Femur (tissue), 1 donor: ENCODE measurements at regions not wholly inside any gene's neighbourhood (a gene's known extent, or its start where the extent isn't known, plus 50 kb on each side); places are given as distances from the start of the nearest gene placed in this dataset.
A peak's percentile ranks its signal among the peaks of the same experiment; 100 is the strongest.
"Not testable (repeated sequence)": the region's sequence is repeated elsewhere in the genome, so short reads cannot be mapped to it uniquely, and the experiment has no call there.

Source experiments
- DNase-seq: peaks from one replicate; pipeline ENCODE4 v3.0.0-alpha.2; 2017

DNA sequence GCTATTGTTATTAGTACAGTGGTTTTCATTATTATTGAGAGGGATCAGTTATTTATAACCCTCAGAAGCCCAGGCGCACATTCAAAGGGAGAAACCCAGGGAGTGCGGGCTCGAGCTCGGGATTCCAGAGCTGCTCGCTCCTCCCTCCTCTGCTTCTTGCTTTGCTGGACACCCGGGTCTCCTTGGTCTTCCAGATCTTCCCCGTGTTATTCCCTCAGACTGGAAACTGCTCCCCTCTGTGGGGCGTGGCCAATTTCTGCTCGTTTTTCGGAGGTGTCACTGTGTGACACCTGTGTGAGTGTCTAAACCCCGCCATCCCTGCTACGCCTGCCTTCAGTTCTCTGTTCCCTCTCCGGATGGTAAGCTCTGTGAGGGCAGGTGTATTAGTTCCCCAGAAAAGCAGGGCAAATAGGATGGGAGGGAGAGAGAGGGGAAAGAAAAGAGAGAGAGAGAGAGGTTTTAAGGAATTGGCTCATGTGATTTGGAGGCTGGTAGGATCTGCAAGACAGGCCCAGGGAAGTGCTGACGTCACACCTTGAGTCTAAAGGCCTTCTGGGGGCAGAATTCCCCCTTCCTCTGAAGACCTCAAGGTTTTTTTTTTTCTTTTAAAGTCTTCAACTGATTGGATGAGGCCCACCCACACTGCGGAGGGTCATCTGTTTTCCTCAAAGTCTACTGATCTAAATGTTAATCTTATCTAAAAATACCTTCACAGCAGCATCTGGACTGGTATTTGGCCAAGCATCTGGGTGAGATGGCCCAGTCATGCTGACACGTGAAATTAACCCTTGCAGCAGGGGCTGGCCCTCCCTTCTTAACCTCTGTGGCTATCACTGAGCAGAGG lies 457.3 kb upstream of the ID2 start:
- no peak for DNase-seq

DNA sequence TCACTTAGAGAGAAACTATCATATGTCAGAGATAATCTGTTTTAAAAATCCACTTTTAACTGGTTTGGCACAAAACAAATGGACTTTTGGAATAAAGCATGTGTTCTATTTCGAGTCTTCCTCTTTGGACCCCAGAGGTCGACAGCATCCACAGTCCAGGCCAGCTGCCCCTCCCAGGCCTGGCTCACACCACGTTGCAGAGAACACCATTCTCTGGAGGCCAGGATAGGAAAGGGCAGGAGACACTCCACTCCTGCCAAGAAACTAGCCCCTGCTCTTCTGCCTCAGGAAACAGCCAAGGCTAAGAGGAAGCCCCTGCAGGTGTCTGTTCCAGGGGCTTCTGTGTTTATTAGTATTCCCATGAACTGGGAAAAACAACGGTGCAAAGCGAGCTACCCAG lies 456.6 kb upstream of the ID2 start:
- DNase-seq = peak; percentile 47

DNA sequence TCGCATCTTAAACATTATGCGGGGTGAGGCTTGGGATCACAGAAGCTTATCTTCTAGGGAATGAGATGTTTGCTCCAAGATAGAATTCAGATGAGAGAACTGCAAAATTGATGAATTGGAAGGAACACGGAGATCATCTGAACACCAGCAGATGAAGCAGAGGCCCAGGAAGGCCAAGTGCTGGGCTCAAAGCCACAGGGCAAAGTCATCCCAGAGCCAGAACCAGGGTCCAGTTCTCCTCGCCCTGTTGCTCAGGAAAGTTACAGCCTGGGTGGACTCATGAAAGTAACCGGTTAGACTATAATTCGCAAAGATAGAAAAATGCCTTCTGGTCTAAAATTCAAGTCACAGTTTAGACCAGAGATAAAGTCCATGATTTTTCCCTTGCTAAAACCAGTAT lies 456.1 kb upstream of the ID2 start:
- DNase-seq = no peak

DNA sequence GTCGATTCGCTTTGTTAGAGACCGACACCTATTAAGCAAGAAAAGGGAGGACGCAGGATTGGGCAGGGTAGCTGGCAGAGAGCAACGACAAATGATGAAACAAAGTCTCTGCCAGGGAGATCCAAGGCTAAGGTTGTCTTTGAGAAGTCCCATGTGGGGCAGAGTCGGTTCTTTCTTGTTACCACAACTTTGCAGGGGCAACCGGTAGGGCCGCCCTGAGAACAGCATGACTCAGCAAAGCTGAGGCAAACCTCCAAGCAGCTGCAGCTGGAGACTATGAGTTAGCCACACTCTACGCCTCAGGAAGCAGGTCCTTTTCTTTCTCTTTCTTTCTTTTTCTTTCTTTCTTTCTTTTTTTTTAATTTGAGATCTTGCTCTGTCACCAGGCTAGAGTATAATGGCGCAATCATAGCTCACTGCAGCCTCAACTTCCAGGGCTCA lies 452.3 kb upstream of the ID2 start:
- DNase-seq = peak; percentile 76

DNA sequence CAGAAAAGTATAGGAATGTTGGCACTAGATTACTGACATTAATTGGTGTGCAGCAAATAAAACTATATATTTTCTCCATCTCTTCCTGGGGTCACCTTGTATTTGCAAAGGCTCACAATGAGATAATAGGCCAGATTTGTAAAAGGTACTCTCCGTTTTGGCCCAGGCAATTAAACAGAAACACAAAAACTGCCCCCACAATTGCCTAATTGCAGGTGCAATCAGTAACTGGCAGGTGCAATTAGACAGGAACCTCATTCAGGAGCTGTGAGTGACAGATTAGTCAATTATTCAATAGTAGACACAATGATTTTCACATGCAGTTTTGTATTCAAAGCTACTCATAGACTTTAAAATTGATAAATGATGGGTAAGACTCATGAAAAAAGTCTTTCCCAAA lies 451.4 kb upstream of the ID2 start:
- no peak for DNase-seq

DNA sequence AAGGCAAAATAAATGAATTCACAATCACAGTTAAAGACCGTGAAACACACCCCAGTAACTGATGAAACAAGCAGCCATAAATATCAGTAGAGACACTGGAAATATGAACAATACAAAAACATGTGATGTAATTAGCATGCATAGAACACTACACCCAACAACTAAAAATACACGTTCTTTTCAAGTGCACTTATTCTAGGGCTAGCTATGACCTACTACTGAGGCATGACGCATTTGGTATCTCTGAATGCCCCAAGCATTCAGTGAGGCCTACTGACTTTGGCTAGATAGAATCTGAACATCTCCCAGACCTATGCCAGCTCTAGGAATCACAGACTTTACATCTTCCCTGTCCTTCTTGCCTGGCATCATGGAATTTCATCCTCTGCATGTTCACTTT lies 450.0 kb upstream of the ID2 start:
- no peak for DNase-seq

DNA sequence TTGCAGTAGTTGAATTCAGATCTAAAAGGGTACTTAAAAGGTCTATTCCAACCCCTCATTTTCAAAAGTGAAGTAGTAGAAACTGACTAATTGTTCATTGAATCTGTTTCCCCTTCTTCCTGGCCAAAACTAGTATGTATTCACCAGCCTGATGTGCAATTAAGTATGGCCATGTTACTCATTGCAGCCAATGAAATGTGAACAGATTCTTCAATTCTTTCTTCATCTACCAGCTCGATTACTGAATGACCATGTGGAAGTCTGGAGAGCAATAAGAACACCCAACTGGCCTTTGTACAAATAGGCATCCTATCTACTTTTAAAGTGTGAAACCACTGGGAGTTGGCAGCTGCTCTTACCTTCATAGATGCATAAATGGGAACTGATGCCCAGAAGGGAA lies 449.0 kb upstream of the ID2 start:
- DNase-seq = no peak

DNA sequence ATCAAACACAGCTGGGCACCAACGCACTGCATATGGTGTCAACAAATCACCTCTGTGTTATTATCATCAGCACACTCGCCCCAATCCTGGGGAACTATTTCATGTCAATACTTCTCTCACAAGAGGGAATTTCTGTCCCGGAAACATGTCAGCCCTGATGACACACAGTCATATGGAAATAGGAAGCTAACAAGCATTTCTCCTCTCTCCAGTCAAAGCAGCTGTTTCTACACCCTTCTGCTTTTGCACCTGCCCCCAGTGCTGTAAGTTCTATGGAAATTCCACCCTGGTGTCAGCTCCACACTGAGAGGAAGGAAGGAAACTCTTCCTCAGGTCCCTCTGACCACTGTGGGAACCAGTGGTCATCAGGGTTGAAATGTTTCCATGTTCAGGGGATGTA lies 447.6 kb upstream of the ID2 start:
- no peak for DNase-seq

DNA sequence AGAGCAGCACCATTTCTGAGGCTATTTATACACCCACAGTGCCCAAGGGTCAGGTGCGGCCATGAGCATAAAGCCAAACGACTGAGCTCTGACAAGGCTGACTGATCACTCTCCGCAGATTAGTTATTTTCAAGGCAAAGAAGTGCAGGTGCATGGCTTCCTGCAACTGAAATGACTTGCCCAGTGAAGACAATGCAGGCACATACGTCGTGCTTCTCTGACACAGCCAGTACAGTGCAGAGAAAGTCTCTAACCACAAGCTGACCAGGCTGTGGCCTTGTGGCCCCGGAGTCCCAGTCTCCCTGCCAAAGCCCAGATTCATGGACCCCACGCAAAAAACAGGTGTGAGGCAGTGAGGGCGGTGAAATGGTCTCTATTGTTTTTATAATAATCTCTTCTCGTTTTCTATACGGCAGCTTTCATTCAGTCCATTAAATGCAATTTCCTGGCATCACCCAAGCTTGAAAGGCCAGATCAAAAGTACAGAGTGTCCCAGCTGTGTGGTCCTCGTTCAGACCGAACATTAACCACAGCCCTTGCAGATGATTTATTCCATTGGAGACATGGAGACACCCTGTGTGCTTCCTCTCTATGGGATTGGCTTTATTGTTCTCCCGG lies 447.0 kb upstream of the ID2 start:
- DNase-seq = no peak

DNA sequence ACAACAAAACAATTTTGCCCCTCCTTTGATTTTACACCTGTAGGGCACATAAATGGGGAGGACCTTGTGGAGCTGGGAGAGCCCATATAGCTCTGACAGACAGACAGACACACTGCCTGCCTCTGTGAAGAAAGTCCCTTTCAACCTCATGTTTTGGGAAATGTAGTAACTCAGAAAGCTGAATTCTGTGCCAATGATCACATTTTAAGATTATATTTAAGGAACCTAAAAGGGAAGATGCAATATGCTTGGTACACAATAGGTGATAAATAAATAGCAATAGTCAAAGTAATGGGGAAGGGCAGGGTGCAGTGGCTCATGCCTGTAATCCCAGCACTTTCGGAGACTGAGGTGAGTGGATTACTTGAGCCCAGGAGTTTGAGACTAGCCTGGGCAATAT lies 446.4 kb upstream of the ID2 start:
- no peak for DNase-seq

DNA sequence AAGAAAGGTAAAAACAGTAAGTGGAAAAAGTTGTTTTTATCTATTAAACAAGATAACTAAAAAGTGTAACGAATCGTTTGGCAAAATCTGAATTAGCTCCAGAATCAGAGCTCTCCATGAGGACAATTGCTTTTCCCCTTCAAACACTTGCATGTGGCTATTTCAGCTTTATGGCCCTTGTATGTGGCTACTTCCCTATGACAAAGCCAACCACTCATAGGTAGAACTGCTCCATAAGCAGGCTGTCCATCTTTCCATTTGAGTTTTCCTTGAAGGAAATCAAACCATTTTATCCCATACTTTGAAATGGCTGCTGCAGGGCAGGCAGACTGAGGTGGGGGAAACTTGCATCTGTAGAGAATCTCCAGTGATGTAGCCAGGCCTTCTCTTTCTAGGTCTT lies 445.5 kb upstream of the ID2 start:
- DNase-seq = no peak

DNA sequence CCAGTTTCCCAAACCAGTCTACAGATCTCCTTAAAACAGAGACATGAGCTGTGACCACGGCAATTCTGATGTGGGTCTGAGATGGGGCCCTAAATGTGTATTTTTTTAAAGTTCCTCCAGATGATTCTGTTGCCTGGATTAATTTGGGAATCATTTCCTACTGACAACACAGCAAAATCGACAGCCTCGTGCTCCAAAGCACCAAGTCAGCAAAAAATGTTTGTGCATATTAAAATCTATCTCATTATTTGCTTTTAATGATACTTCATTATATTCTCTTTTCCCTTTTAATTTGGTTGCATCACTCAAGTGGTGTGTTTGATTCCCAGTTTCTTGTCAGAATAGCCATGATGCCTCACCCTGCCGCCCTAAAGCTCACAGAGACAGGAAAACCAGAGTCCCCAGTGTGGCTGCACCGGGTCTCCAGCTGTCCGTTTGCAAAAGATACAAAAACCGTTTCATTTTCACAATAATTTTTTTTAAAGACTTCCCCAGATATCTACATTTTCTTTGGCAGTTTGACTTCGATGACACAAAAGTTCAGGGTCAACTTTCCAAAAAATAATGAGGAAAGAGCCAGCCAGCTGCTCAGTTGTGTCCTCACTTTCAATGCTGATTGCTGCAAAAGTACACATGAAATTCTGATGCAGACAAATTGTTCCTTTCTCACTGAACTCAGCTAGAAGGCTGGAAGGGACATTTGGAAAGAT lies 443.2 kb upstream of the ID2 start:
- no peak for DNase-seq

DNA sequence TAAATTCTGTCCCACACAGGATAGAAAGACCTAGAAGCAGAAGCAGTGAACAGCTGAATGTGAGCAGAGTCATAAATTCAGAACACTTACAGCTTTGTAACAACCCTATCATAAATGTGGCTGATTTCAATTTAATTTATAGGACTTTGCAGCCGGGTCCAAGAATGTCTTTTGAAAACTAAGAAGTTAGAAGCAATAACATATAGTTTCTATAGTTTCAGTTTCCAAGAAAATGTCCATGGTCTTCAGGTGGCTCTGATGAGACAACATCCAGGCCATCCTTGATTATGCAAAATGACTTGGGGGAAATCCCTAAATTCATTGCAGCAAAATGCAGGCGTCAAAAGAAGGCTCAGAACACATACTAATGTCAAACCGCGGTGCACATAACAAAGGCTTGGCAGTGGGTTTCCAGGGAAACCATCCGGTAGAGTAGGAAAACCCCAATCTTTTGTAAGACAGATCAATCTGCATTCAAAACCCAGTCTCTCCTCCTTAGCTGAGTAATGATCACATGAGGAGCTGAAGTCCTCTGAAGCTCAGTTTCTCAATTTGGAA lies 442.2 kb upstream of the ID2 start:
- DNase-seq = no peak

DNA sequence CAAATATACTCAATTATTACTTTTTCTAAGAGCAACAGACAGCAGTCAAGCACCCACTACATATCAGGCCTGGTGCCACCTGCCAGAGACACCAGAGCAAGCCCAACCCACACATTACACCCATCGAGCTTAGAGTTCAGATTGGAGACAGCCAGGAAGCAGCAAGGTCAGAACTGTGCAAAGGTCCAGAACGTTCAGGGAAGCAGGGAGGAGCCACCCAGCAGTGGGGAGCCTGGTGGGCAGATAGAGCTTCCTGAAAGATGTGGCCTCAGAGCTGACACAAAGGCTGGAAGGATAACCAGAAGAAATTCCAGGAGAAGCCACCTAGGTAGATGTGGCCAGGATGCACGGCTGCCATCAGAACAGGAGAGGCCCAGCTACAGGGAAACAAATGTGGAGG lies 440.5 kb upstream of the ID2 start:
- DNase-seq = no peak

DNA sequence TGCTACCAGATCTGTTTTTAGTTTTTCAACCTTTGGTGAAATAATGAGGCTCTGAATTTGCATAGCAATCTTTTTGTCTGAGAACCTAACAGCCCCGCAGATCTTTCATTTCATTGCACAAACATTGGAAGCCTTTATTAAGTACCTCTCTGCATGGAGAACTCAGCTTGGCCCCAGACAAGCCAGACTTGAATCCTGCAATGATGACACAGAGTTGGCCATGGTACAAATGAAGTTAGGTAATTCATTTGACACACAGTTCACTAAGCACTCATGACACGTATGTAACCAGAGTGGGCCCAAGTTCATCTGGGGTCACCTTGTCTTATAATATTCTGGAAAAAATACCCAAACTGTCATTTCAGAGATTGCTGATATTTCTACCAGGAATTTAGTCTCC lies 439.1 kb upstream of the ID2 start:
- no peak for DNase-seq

DNA sequence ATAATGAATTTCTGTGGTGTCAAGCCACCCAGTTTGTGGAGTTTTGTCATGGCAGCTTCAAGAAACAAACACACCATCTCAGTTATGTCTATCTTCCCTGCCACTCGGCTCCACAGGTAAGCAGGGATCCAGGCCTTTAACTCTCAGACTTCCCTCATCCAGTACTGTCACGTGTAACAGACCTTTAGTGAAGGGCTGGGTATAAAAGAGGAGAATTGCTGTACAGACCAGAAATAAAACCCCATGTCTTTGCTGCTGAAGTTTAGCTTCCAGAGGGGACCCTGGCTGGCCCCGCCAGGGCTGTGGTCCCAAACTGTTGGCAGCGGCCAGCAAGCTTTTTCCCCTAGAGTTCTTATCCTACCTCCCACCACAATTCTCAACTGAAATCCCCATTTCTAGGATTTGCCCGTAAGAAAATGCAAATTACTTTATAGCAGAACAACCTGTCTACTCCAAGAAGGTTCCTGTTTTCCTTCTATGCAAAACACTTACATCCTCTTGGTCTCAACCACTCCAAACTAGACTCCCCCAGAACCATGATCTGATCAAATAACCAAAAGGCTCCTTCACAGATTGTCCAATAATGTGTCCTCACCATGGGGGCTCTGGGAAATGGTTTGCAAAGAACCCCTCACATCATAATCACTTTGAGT lies 438.0 kb upstream of the ID2 start:
- no peak for DNase-seq

DNA sequence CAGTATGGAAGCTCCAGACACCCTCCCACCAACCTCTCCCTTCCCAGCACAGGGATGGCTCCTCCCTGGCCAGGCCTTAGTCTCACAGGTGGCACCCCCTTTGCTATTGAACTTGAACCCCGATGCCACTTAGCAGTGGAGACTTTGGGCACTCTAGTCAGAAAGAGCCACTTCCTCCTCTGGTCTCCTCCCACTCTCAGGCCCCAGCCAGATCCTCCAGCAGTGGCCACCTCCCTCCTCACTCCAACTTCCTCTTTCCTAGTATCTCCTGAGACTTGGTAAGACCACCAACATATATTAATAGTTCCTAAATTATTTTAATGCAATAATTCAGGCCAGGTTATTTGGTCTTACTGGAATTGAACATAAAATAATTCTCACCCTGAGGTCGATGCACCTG lies 437.2 kb upstream of the ID2 start:
- no peak for DNase-seq

DNA sequence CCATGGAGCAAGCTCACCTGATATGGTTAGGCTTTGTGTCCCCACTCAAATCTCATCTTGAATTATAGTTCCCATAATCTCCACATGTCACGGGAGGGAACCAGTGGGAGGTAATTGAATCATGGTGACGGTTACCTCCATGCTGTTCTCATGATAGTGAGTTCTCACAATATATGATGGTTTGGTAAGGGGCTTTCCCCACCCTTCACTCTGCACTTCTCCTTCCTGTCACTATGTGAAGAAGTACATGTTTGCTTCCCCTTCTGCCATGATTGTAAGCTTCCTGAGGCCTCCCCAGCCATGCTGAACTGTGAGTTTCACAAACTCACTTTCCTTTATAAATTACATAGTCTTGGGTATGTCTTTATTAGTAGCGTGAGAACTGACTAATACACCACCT lies 435.7 kb upstream of the ID2 start:
- no peak for DNase-seq

DNA sequence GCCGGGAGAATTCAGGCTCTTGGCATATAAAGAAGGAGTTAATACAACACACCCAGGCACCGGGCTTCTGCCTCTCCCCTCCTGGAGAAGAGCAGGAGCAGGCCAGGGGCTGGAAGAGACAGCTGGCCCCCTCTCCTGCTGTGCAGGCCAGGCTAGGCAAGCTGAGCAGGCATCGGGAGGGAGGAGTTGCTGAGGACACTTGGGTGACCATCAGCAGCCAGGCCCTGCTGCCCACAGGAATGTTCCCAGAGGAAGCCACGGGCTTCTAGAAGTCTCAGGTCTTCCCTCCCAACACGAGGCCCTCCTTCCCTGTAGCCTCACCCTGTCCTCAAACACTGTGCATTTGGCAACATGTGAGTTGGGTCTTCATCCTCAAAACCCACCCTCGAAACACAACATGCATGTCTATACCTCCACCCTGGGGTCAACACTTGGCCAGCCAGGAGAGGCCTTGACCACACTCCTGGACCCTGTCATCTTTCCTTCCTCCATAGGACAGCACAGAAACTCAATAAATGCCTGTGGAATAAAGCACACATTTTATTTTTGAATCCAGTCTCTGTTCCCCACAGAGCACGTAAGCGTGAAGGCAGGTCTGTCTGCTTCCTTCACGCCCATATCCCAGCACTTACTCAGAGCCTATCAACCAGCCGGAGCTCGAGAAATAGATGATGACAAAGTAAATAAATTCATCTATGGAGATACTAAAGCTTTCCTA lies 433.8 kb upstream of the ID2 start:
- DNase-seq = peak; percentile 32

DNA sequence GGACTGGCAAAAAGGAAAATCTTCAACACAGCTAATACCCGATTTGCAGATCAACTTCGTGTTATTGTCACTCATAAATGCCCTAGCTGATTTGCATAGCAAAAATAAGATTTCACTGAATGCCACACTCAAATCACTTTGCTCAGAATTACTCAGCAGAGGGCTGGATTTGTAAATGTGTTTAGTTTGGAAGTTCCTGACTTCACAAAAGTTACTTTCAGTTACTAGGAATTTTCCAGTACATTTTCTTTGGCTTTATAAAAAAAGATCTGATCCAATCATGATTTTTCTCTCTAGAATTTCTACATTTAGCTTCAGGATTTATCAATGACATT lies 433.3 kb upstream of the ID2 start:
- no peak for DNase-seq

DNA sequence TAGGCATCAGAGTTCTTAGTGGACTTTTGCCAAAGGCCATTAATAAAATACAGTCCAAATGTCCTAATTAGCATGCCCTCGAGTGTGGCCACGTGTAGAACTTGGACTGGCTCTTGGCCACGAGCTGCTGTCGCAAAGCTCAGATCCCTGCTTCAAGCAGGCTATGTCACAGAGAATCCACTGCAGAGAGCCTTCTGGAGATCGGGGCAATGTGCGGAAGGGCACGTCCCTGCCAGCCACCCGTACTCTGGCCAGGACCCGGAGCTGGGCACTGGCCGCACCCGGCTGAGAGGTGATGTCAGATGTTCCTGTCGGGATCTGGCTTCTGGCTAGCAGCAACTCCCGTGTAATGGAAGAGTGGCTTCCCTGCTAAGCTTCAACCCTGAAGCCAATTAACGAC lies 432.7 kb upstream of the ID2 start:
- DNase-seq = peak; percentile 52

DNA sequence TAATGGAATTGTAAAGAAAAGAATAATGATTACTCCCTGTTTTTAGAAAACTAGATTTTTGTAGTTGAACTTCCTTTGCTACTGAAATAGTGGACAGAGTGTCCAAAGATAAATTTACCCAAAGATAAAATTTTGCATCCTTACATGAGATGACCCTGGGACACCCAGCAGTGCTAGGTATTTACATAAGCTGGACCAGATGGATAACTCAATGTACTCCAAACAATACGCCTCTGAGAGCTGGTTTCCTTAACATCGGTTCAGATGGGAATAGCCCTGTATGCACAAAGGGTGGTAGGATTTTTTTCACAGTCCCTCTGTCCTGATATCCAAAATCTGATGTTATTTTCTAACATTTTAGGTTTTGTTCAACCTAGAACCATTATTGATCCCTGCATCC lies 432.1 kb upstream of the ID2 start:
- no peak for DNase-seq

DNA sequence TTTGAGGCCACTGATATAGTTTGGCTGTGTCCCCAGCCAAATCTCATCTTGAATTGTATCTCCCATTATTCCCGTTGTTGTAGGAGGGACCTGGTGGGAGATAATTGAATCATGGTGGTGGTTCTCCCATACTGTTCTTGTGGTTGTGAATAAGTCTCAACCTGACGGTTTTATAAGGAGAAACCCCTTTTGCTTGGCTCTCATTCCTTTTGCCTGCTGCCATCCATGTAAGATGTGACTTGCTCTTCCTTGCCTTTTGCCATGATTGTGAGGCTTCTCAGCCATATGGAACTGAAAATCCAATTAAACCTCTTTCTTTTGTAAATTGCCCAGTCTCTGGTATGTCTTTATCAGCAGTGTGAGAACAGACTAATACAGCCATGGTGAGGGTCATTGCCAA lies 431.6 kb upstream of the ID2 start:
- DNase-seq = not testable (repeated sequence)
